CD4-positive, CD25-positive, alpha-beta regulatory T cell (primary cell): ENCODE measurements at regions not wholly inside any gene's neighbourhood (a gene's known extent, or its start where the extent isn't known, plus 50 kb on each side); places are given as distances from the start of the nearest gene placed in this dataset.

Source experiments
- ATAC-seq, 2 donors: fragments of 150-1000 bp; cut with Tn5 transposase; one replicate each; pipeline ENCODE4 v1.10.0; 2021; ENCODE audit warnings: low read depth in 2 of 2, moderate number of reproducible peaks in 2 of 2, moderate library complexity in 1 of 2
- DNase-seq, 3 donors: peaks; one replicate each; pipeline versions ENCODE4 v3.0.0 to v3.0.0-alpha.2; 2012 to 2022; ENCODE audit warnings: mixed read lengths in 1 of 3
- H3K27ac ChIP-seq: one replicate; pipeline ENCODE4 v1.7.0; 2013; ENCODE audit warnings: mild to moderate bottlenecking, low read length; ENCODE audit not compliant: insufficient read depth, poor library complexity, severe bottlenecking
- H3K27me3 ChIP-seq: one replicate; pipeline ENCODE4 v1.7.0; 2013; ENCODE audit warnings: low read length; ENCODE audit not compliant: control insufficient read depth, insufficient read depth
- H3K36me3 ChIP-seq: one replicate; pipeline ENCODE4 v1.7.0; 2013; ENCODE audit warnings: mild to moderate bottlenecking, low read length, moderate library complexity; ENCODE audit not compliant: control insufficient read depth, insufficient read depth
- H3K4me1 ChIP-seq: 2 replicates; pipeline ENCODE4 v1.7.0; 2013; ENCODE audit warnings: mild to moderate bottlenecking, low read length; ENCODE audit not compliant: insufficient read depth, control insufficient read depth, poor library complexity, severe bottlenecking
- H3K4me3 ChIP-seq: one replicate; pipeline ENCODE4 v1.7.0; 2013; ENCODE audit warnings: low read depth, mild to moderate bottlenecking, low read length, moderate library complexity
- H3K9me3 ChIP-seq, 2 experiments: 1 replicate in 1 of 2; 2 replicates in 1 of 2; pipeline ENCODE4 v1.7.0; 2013; ENCODE audit warnings: low read length in 2 of 2, mild to moderate bottlenecking in 1 of 2, moderate library complexity in 1 of 2; ENCODE audit not compliant: control insufficient read depth in 2 of 2
- H3K27ac Mint-ChIP-seq, 3 donors: one replicate each; pipeline ENCODE4 v1.8.0; 2020 to 2022; ENCODE audit warnings: mild to moderate bottlenecking in 3 of 3, mixed read lengths in 3 of 3, moderate library complexity in 2 of 3
- H3K27me3 Mint-ChIP-seq: one replicate; pipeline ENCODE4 v1.8.0; 2022; ENCODE audit warnings: mild to moderate bottlenecking, mixed read lengths
- H3K36me3 Mint-ChIP-seq: one replicate; pipeline ENCODE4 v1.8.0; 2020; ENCODE audit warnings: mixed read lengths
- H3K4me1 Mint-ChIP-seq, 4 donors: one replicate each; pipeline ENCODE4 v1.8.0; 2020 to 2022; ENCODE audit warnings: mixed read lengths in 4 of 4, mild to moderate bottlenecking in 1 of 4
- H3K4me3 Mint-ChIP-seq, 4 donors: one replicate each; pipeline ENCODE4 v1.8.0; 2020 to 2022; ENCODE audit warnings: mild to moderate bottlenecking in 4 of 4, mixed read lengths in 4 of 4, moderate library complexity in 3 of 4
- H3K9me3 Mint-ChIP-seq, 7 donors: one replicate each; pipeline ENCODE4 v1.8.0; 2020 to 2022; ENCODE audit warnings: mixed read lengths in 7 of 7, mild to moderate bottlenecking in 3 of 7, moderate library complexity in 2 of 7

GRCh38 chr7:25656071-25656470 is 427.8 kb upstream of the NPVF start:
- ATAC-seq = no peak
- Mint-ChIP-seq H3K4me3 (no peak overlapping the region), H3K4me1 (no peaks in the 10 kb centered on the region), H3K36me3 (no peaks in the 10 kb centered on the region), H3K9me3 (peaks cover 0 to 2% (median 0%) of the 10 kb centered on the region in 7 donors), H3K27ac (no peak overlapping the region), H3K27me3 (peaks cover 29% of the 10 kb centered on the region)
- H3K9me3 ChIP-seq = no peaks in the 10 kb centered on the region
- no peaks in the 10 kb centered on the region for H3K4me1 ChIP-seq
- no peak for DNase-seq
- no peak overlapping the region for H3K4me3 ChIP-seq
- H3K36me3 ChIP-seq = no peaks in the 10 kb centered on the region
- peaks cover 4% of the 10 kb centered on the region for H3K27me3 ChIP-seq
- H3K27ac ChIP-seq = no peak overlapping the region

GRCh38 chr7:25656581-25657026 is 428.3 kb upstream of the NPVF start:
- peaks cover 0 to 2% (median 0%) of the 10 kb centered on the region in 7 donors for H3K9me3 Mint-ChIP-seq
- no peak overlapping the region for H3K27ac Mint-ChIP-seq
- H3K36me3 Mint-ChIP-seq = no peaks in the 10 kb centered on the region
- ATAC-seq = no peak
- Histone ChIP-seq H3K36me3 (no peaks in the 10 kb centered on the region), H3K27ac (no peak overlapping the region), H3K27me3 (peaks cover 4% of the 10 kb centered on the region), H3K4me1 (no peaks in the 10 kb centered on the region), H3K4me3 (no peak overlapping the region), H3K9me3 (no peaks in the 10 kb centered on the region)
- H3K27me3 Mint-ChIP-seq = peaks cover 30% of the 10 kb centered on the region
- H3K4me3 Mint-ChIP-seq = no peak overlapping the region
- H3K4me1 Mint-ChIP-seq = no peaks in the 10 kb centered on the region
- DNase-seq = no peak

GRCh38 chr7:25658375-25658774 is 430.1 kb upstream of the NPVF start:
- Mint-ChIP-seq H3K4me3 (no peak overlapping the region), H3K4me1 (no peaks in the 10 kb centered on the region), H3K36me3 (no peaks in the 10 kb centered on the region), H3K27me3 (peaks cover 30% of the 10 kb centered on the region), H3K9me3 (no peaks in the 10 kb centered on the region), H3K27ac (no peak overlapping the region)
- peaks cover 4% of the 10 kb centered on the region for H3K27me3 ChIP-seq
- no peak overlapping the region for H3K4me3 ChIP-seq
- H3K36me3 ChIP-seq = no peaks in the 10 kb centered on the region
- no peaks in the 10 kb centered on the region for H3K4me1 ChIP-seq
- H3K9me3 ChIP-seq = no peaks in the 10 kb centered on the region
- ATAC-seq (no peak), DNase-seq (no peak)
- H3K27ac ChIP-seq = no peak overlapping the region

GRCh38 chr7:25659841-25660240 is 431.6 kb upstream of the NPVF start:
- peaks cover 0 to 1% (median 0%) of the 10 kb centered on the region in 7 donors for H3K9me3 Mint-ChIP-seq
- no peak overlapping the region for H3K4me3 Mint-ChIP-seq
- H3K27me3 Mint-ChIP-seq = peaks cover 31% of the 10 kb centered on the region
- H3K4me1 ChIP-seq = no peaks in the 10 kb centered on the region
- DNase-seq (no peak), ATAC-seq (no peak)
- no peaks in the 10 kb centered on the region for H3K9me3 ChIP-seq
- H3K4me3 ChIP-seq = no peak overlapping the region
- H3K4me1 Mint-ChIP-seq = no peaks in the 10 kb centered on the region
- H3K27ac Mint-ChIP-seq = no peak overlapping the region
- H3K36me3 ChIP-seq = no peaks in the 10 kb centered on the region
- H3K27me3 ChIP-seq = peaks cover 3% of the 10 kb centered on the region
- H3K36me3 Mint-ChIP-seq = no peaks in the 10 kb centered on the region
- no peak overlapping the region for H3K27ac ChIP-seq

GRCh38 chr7:25662841-25663800 is 434.8 kb upstream of the NPVF start:
- no peak for DNase-seq
- no peak for ATAC-seq
- H3K4me3 ChIP-seq = no peak overlapping the region
- H3K9me3 ChIP-seq = no peaks in the 10 kb centered on the region
- H3K27ac Mint-ChIP-seq = no peak overlapping the region
- H3K36me3 Mint-ChIP-seq = no peaks in the 10 kb centered on the region
- H3K4me1 Mint-ChIP-seq = no peaks in the 10 kb centered on the region
- H3K27ac ChIP-seq = no peak overlapping the region
- H3K36me3 ChIP-seq = no peaks in the 10 kb centered on the region
- H3K27me3 Mint-ChIP-seq = peaks cover 24% of the 10 kb centered on the region
- no peaks in the 10 kb centered on the region for H3K27me3 ChIP-seq
- H3K4me1 ChIP-seq = no peaks in the 10 kb centered on the region
- no peak overlapping the region for H3K4me3 Mint-ChIP-seq
- peaks cover 0 to 1% (median 0%) of the 10 kb centered on the region in 7 donors for H3K9me3 Mint-ChIP-seq

- H3K4me3 ChIP-seq = no peak overlapping the region
- H3K27me3 ChIP-seq = no peaks in the 10 kb centered on the region
- H3K27ac ChIP-seq = no peak overlapping the region
- no peak for DNase-seq
- Mint-ChIP-seq H3K27me3 (peaks cover 20% of the 10 kb centered on the region), H3K36me3 (no peaks in the 10 kb centered on the region), H3K4me3 (no peak overlapping the region), H3K27ac (no peak overlapping the region), H3K4me1 (no peaks in the 10 kb centered on the region), H3K9me3 (peaks cover 0 to 1% (median 0%) of the 10 kb centered on the region in 7 donors)
- no peak for ATAC-seq
- H3K9me3 ChIP-seq = no peaks in the 10 kb centered on the region
- no peaks in the 10 kb centered on the region for H3K36me3 ChIP-seq
- no peaks in the 10 kb centered on the region for H3K4me1 ChIP-seq
Measured at GRCh38 chr7:25663877-25664276, 435.6 kb upstream of the NPVF start.

- Mint-ChIP-seq H3K4me1 (no peaks in the 10 kb centered on the region), H3K4me3 (no peak overlapping the region), H3K9me3 (peaks cover 0 to 1% (median 0%) of the 10 kb centered on the region in 7 donors), H3K27ac (no peak overlapping the region), H3K27me3 (peaks cover 17% of the 10 kb centered on the region), H3K36me3 (no peaks in the 10 kb centered on the region)
- H3K27ac ChIP-seq = no peak overlapping the region
- H3K9me3 ChIP-seq = no peaks in the 10 kb centered on the region
- H3K27me3 ChIP-seq = no peaks in the 10 kb centered on the region
- no peaks in the 10 kb centered on the region for H3K36me3 ChIP-seq
- no peak overlapping the region for H3K4me3 ChIP-seq
- ATAC-seq = no peak
- no peaks in the 10 kb centered on the region for H3K4me1 ChIP-seq
- no peak for DNase-seq
Measured at GRCh38 chr7:25664593-25664992, 436.3 kb upstream of the NPVF start.

- H3K36me3 Mint-ChIP-seq = no peaks in the 10 kb centered on the region
- no peak overlapping the region for H3K4me3 Mint-ChIP-seq
- Histone ChIP-seq H3K27me3 (no peaks in the 10 kb centered on the region), H3K4me3 (no peak overlapping the region), H3K36me3 (no peaks in the 10 kb centered on the region), H3K9me3 (no peaks in the 10 kb centered on the region), H3K27ac (no peak overlapping the region), H3K4me1 (no peaks in the 10 kb centered on the region)
- no peak for ATAC-seq
- H3K27me3 Mint-ChIP-seq = peaks cover 17% of the 10 kb centered on the region
- peaks cover 0 to 1% (median 0%) of the 10 kb centered on the region in 7 donors for H3K9me3 Mint-ChIP-seq
- H3K27ac Mint-ChIP-seq = no peak overlapping the region
- no peak for DNase-seq
- H3K4me1 Mint-ChIP-seq = no peaks in the 10 kb centered on the region
Measured at GRCh38 chr7:25665374-25665773, 437.1 kb upstream of the NPVF start.
